T-cell (primary cell): ENCODE measurements at regions not wholly inside any gene's neighbourhood (a gene's known extent, or its start where the extent isn't known, plus 50 kb on each side); places are given as distances from the start of the nearest gene placed in this dataset.

Experiments used
- ATAC-seq, 4 experiments: fragments of 200-7000 bp in 3 of 4; fragments of 150-1000 bp in 1 of 4; cut with Tn5 transposase; replicated peaks in 1 of 4; 1 replicate in 3 of 4; 2 replicates in 1 of 4; pipeline ENCODE4 v1.10.0; 2021; ENCODE audit warnings: moderate library complexity in 3 of 4, mild to moderate bottlenecking in 2 of 4, moderate number of reproducible peaks in 1 of 4
- CTCF ChIA-PET, 2 donors: fragments of 300-600 bp; sonication (Branson Sonifier 250); formaldehyde crosslinking; loops; one replicate each; lab custom pipeline; 2022; ENCODE audit warnings: antibody characterized with exemption in 2 of 2; lab: Charles Lee
- POLR2A ChIA-PET, 2 donors: fragments of 300-600 bp; sonication (Branson Sonifier 250); formaldehyde crosslinking; loops; one replicate each; lab custom pipeline; 2022; ENCODE audit warnings: antibody characterized with exemption in 2 of 2; lab: Charles Lee
- DNase-seq, 35 experiments: peaks; one replicate each; pipeline versions ENCODE4 v3.0.0 to v3.0.0-alpha.2; 2013 to 2023
- H3K27ac ChIP-seq: one replicate; pipeline ENCODE4 v1.5.1; 2013; ENCODE audit warnings: low read length
- H3K27me3 ChIP-seq, 2 experiments: replicated peaks in 1 of 2; 1 replicate in 1 of 2; 2 replicates in 1 of 2; pipeline versions ENCODE4 v1.6.1 to v1.7.0; 2013; ENCODE audit warnings: low read length in 1 of 2, mixed read lengths in 1 of 2; ENCODE audit not compliant: control insufficient read depth in 2 of 2, insufficient read depth in 2 of 2; ENCODE audit errors: extremely low read depth in 1 of 2
- H3K36me3 ChIP-seq, 2 donors: 1 replicate in 1 of 2; 2 replicates in 1 of 2; pipeline versions ENCODE4 v1.6.1 to v1.7.0; 2013; ENCODE audit warnings: low read length in 1 of 2; ENCODE audit not compliant: control insufficient read depth in 2 of 2, insufficient read depth in 1 of 2; ENCODE audit errors: extremely low read depth in 1 of 2
- H3K4me1 ChIP-seq, 2 experiments: 1 replicate in 1 of 2; 2 replicates in 1 of 2; pipeline versions ENCODE4 v1.6.1 to v1.7.0; 2013; ENCODE audit warnings: low read length in 2 of 2, mixed read lengths in 1 of 2; ENCODE audit not compliant: insufficient read depth in 2 of 2, control insufficient read depth in 1 of 2; ENCODE audit errors: extremely low read depth in 1 of 2
- H3K4me3 ChIP-seq, 2 donors: 1 replicate in 1 of 2; 2 replicates in 1 of 2; pipeline versions ENCODE4 v1.5.1 to v1.7.0; 2013; ENCODE audit warnings: mild to moderate bottlenecking in 2 of 2, low read length in 1 of 2, moderate library complexity in 1 of 2; ENCODE audit not compliant: control insufficient read depth in 1 of 2; ENCODE audit errors: extremely low read depth in 1 of 2
- H3K9me3 ChIP-seq: 2 replicates; pipeline ENCODE4 v1.7.0; 2013
- H3K27ac Mint-ChIP-seq, 2 donors: one replicate each; pipeline ENCODE4 v1.8.0; 2020 to 2021; ENCODE audit warnings: mild to moderate bottlenecking in 2 of 2, mixed read lengths in 2 of 2
- H3K27me3 Mint-ChIP-seq, 2 donors: one replicate each; pipeline ENCODE4 v1.8.0; 2021 to 2022; ENCODE audit warnings: mixed read lengths in 2 of 2
- H3K36me3 Mint-ChIP-seq: one replicate; pipeline ENCODE4 v1.8.0; 2021; ENCODE audit warnings: mixed read lengths
- H3K4me1 Mint-ChIP-seq, 3 donors: one replicate each; pipeline ENCODE4 v1.8.0; 2020 to 2022; ENCODE audit warnings: mixed read lengths in 3 of 3, mild to moderate bottlenecking in 1 of 3
- H3K4me3 Mint-ChIP-seq, 3 donors: one replicate each; pipeline ENCODE4 v1.8.0; 2020 to 2022; ENCODE audit warnings: mild to moderate bottlenecking in 3 of 3, mixed read lengths in 3 of 3, moderate library complexity in 3 of 3
- H3K9me3 Mint-ChIP-seq, 3 donors: one replicate each; pipeline ENCODE4 v1.8.0; 2020 to 2022; ENCODE audit warnings: mixed read lengths in 3 of 3
- WGBS: methylation state at CpG from one replicate; pipeline ENCODE4 v1.1.5; 2013; ENCODE audit warnings: missing lambda C conversion rate; ENCODE audit not compliant: insufficient coverage; 5-methylcytosine and 5-hydroxymethylcytosine counted together

- Mint-ChIP-seq H3K27ac (no peak overlapping the region), H3K27me3 (peaks cover 5 to 10% of the 10 kb centered on the region in 2 donors), H3K9me3 (no peaks in the 10 kb centered on the region), H3K36me3 (no peaks in the 10 kb centered on the region), H3K4me1 (no peaks in the 10 kb centered on the region), H3K4me3 (no peak overlapping the region)
- ATAC-seq, result no peak
- no peaks in the 10 kb centered on the region for H3K36me3 ChIP-seq
- H3K27me3 ChIP-seq, result peaks cover 0 to 4% of the 10 kb centered on the region in 2 experiments
- H3K27ac ChIP-seq, result no peak overlapping the region
- POLR2A ChIA-PET, result no interaction called here
- CTCF ChIA-PET, result no interaction called here
- no peaks in the 10 kb centered on the region for H3K4me1 ChIP-seq
- WGBS, result 100% methylated on average over 1 of the region's 7 CpGs
- H3K9me3 ChIP-seq, result no peaks in the 10 kb centered on the region
- DNase-seq, result no peak
- H3K4me3 ChIP-seq, result no peak overlapping the region
Observed at GRCh38 chr1:230009611-230010313, 57.3 kb upstream of the GALNT2 start.

GRCh38 chr1:230010603-230011332 is 56.3 kb upstream of the GALNT2 start:
- H3K36me3 Mint-ChIP-seq, result no peaks in the 10 kb centered on the region

GRCh38 chr1:230011333-230012092 is 55.5 kb upstream of the GALNT2 start:
- Histone ChIP-seq H3K27me3 (peaks cover 0 to 4% of the 10 kb centered on the region in 2 experiments), H3K4me1 (no peaks in the 10 kb centered on the region), H3K9me3 (no peaks in the 10 kb centered on the region), H3K36me3 (no peaks in the 10 kb centered on the region), H3K27ac (no peak overlapping the region), H3K4me3 (no peak overlapping the region)
- Mint-ChIP-seq H3K4me3 (no peak overlapping the region), H3K27ac (no peak overlapping the region), H3K4me1 (no peaks in the 10 kb centered on the region), H3K27me3 (peaks cover 5 to 7% of the 10 kb centered on the region in 2 donors), H3K36me3 (no peaks in the 10 kb centered on the region), H3K9me3 (no peaks in the 10 kb centered on the region)
- ChIA-PET CTCF (no interaction called here), POLR2A (no interaction called here)
- ATAC-seq, result no peak
- WGBS, result 20% methylated on average over 1 of the region's 6 CpGs
- no peak for DNase-seq

More at GRCh38 chr1:230010603-230011332, 56.3 kb upstream of the GALNT2 start:
- 89% methylated on average over 4 of the region's 7 CpGs for WGBS
- Histone ChIP-seq H3K27me3 (peaks cover 0 to 4% of the 10 kb centered on the region in 2 experiments), H3K4me1 (no peaks in the 10 kb centered on the region), H3K9me3 (no peaks in the 10 kb centered on the region), H3K27ac (no peak overlapping the region), H3K36me3 (no peaks in the 10 kb centered on the region), H3K4me3 (no peak overlapping the region)
- CTCF ChIA-PET, result no interaction called here
- Mint-ChIP-seq H3K27ac (no peak overlapping the region), H3K27me3 (peaks cover 5 to 10% of the 10 kb centered on the region in 2 donors), H3K4me3 (no peak overlapping the region), H3K9me3 (no peaks in the 10 kb centered on the region), H3K4me1 (no peaks in the 10 kb centered on the region)
- no peak for ATAC-seq
- no peak for DNase-seq
- POLR2A ChIA-PET, result no interaction called here

GRCh38 chr1:230012093-230012393 is 55.0 kb upstream of the GALNT2 start:
- no peak for ATAC-seq
- no peaks in the 10 kb centered on the region for H3K4me1 Mint-ChIP-seq
- no peaks in the 10 kb centered on the region for H3K4me1 ChIP-seq
- H3K9me3 ChIP-seq, result no peaks in the 10 kb centered on the region
- H3K27me3 Mint-ChIP-seq, result peaks cover 1 to 2% of the 10 kb centered on the region in 2 donors
- POLR2A ChIA-PET, result no interaction called here
- no peaks in the 10 kb centered on the region for H3K36me3 ChIP-seq
- no peak overlapping the region for H3K4me3 Mint-ChIP-seq
- no peak for DNase-seq
- H3K27me3 ChIP-seq, result peaks cover 0 to 3% of the 10 kb centered on the region in 2 experiments
- CTCF ChIA-PET, result no interaction called here
- H3K27ac ChIP-seq, result no peak overlapping the region
- H3K27ac Mint-ChIP-seq, result no peak overlapping the region
- H3K9me3 Mint-ChIP-seq, result no peaks in the 10 kb centered on the region
- H3K4me3 ChIP-seq, result no peak overlapping the region
- no peaks in the 10 kb centered on the region for H3K36me3 Mint-ChIP-seq

- no peaks in the 10 kb centered on the region for H3K36me3 Mint-ChIP-seq
- H3K4me1 ChIP-seq, result no peaks in the 10 kb centered on the region
- H3K27me3 Mint-ChIP-seq, result peaks cover 0 to 1% of the 10 kb centered on the region in 2 donors
- DNase-seq (no peak), ATAC-seq (no peak)
- H3K36me3 ChIP-seq, result no peaks in the 10 kb centered on the region
- WGBS, result 80% methylated on average over 1 of the region's 5 CpGs
- ChIA-PET POLR2A (no interaction called here), CTCF (no interaction called here)
- no peak overlapping the region for H3K27ac ChIP-seq
- H3K4me3 ChIP-seq, result no peak overlapping the region
- no peak overlapping the region for H3K27ac Mint-ChIP-seq
- H3K4me1 Mint-ChIP-seq, result no peaks in the 10 kb centered on the region
- H3K9me3 ChIP-seq, result no peaks in the 10 kb centered on the region
- H3K27me3 ChIP-seq, result peaks cover 0 to 3% of the 10 kb centered on the region in 2 experiments
- H3K4me3 Mint-ChIP-seq, result no peak overlapping the region
- no peaks in the 10 kb centered on the region for H3K9me3 Mint-ChIP-seq
Observed at GRCh38 chr1:230012741-230013140, 54.3 kb upstream of the GALNT2 start.

- H3K4me1 ChIP-seq, result no peaks in the 10 kb centered on the region
- no peak overlapping the region for H3K27ac ChIP-seq
- H3K36me3 ChIP-seq, result no peaks in the 10 kb centered on the region
- H3K36me3 Mint-ChIP-seq, result no peaks in the 10 kb centered on the region
- POLR2A ChIA-PET, result no interaction called here
- WGBS, result 100% methylated on average over 2 of the region's 5 CpGs
- H3K4me3 Mint-ChIP-seq, result no peak overlapping the region
- no peaks in the 10 kb centered on the region for H3K9me3 ChIP-seq
- CTCF ChIA-PET, result no interaction called here
- peaks cover 0 to 8% of the 10 kb centered on the region in 2 experiments for H3K27me3 ChIP-seq
- DNase-seq (no peak), ATAC-seq (no peak)
- H3K4me3 ChIP-seq, result no peak overlapping the region
- H3K9me3 Mint-ChIP-seq, result no peaks in the 10 kb centered on the region
- H3K27me3 Mint-ChIP-seq, result peaks cover 0 to 2% of the 10 kb centered on the region in 2 donors
- no peak overlapping the region for H3K27ac Mint-ChIP-seq
- H3K4me1 Mint-ChIP-seq, result no peaks in the 10 kb centered on the region
Observed at GRCh38 chr1:230016159-230016558, 50.9 kb upstream of the GALNT2 start.
